GM21825 (cell line): ENCODE measurements at regions not wholly inside any gene's neighbourhood (a gene's known extent, or its start where the extent isn't known, plus 50 kb on each side); places are given as distances from the start of the nearest gene placed in this dataset.

ENCODE experiments used
- ATAC-seq: cut with Tn5 transposase; IDR thresholded peaks from one replicate; pipeline ENCODE4 v1.9.1; 2021; ENCODE audit warnings: mild to moderate bottlenecking, moderate library complexity; ENCODE audit not compliant: unreplicated experiment

GRCh38 chr3:167958141-167958540 lies 137.6 kb downstream of the GOLIM4 start:
- no peak for ATAC-seq

DNA sequence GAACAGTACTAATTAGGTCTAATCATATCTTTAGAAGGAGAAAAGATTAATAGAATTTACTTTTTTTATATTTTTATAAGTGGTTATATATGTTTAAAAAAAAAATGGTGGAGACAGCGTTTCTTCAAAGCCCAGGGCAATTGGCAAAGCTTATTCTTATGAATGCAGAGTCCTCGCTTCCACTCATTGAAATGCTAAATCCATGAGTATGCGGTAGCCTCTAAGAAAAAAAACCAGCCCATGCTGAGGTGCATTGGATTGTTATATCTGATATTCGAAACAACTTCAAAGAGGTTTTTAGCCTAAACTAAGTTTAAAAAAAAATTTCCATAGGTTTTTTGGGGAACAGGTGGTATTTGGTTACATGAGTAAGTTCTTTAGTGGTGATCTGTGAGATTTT lies 142.8 kb downstream of the GOLIM4 start:
- no peak for ATAC-seq

DNA sequence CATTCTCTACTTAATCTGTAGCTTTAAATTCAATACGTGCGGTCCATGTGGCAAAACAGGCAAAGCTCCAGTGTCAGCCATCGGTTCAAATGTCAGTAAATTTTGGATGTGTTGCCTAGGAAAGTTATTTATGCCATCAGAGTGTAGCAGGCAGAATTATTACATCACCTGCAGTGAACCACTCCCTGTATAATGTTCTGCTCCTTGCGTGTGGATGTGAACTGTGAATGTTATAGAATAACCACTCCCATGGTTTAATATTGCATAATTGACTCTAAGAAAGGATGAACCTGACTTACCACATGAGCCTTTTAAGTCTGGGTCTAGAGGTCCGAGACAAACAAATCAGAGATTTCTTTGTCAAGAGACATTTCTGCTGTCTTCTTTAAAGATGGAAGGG lies 145.5 kb downstream of the GOLIM4 start:
- no peak for ATAC-seq

- ATAC-seq, result no peak
These were observed 154.3 kb downstream of the GOLIM4 start for GRCh38 chr3:167941234-167941995.

- ATAC-seq, result no peak
These were observed 155.5 kb downstream of the GOLIM4 start for GRCh38 chr3:167940241-167940640.

GRCh38 chr3:167938516-167938915 lies 157.2 kb downstream of the GOLIM4 start:
- no peak for ATAC-seq

- no peak for ATAC-seq
These were observed 159.7 kb downstream of the GOLIM4 start for GRCh38 chr3:167936019-167936418.

GRCh38 chr3:167930453-167930852 lies 165.3 kb downstream of the GOLIM4 start:
- ATAC-seq, result no peak

- ATAC-seq, result no peak
These were observed 165.8 kb downstream of the GOLIM4 start for GRCh38 chr3:167929968-167930367.

GRCh38 chr3:167928381-167928780 lies 167.3 kb downstream of the GOLIM4 start:
- no peak for ATAC-seq

- ATAC-seq, result no peak
These were observed 175.0 kb downstream of the GOLIM4 start for GRCh38 chr3:167920747-167921146.

DNA sequence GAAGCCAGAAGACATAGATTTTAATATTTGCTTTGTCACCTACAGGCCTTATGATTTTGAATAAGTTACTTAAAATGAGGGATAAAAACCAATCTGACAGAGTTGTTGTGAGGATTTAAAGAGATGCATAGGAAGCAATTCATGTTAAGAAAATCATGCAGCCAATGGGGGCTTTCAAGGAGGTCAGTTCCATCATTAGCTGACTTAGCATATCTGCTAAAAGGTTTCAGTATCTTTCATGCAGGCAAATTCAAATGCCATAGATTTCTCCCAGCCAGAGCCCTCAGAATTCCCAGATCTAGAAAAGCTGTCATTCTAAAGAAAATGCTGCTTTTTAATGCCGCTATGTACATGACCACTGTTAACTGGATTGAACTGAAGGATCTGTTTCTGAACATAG lies 176.1 kb downstream of the GOLIM4 start:
- no peak for ATAC-seq

- ATAC-seq, result no peak
These were observed 177.0 kb downstream of the GOLIM4 start for GRCh38 chr3:167918686-167919085.

GRCh38 chr3:167918008-167918596 lies 177.6 kb downstream of the GOLIM4 start:
- ATAC-seq, result no peak

DNA sequence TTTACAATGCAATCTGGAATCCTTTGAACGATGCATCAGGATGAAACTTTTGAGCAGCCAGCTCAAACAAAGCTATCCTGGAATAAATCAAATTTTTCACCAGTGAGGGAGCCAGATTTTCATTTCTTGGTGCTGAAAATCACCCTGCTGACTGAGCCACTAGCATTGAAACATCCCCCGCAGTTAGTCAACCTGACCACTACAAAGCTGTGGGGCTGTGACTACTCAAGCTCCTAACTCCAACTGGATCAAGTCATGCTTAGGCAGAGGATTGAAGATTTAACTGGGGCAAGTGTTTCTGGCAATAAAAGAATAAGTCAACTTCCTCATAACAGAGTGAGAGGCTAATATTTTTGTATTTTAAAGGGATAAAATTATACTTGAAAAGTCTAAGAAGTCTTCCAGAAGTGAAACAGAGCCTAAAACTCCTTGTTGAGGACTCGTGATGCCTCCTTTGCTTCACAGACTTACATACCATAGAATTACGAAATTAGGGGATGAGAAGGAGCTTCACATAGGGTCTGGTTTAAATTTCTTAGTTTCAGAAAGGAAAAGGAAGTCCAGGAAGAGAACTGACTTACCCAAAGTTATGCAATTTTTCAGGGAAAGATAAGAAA lies 177.8 kb downstream of the SERPINI1 start:
- no peak for ATAC-seq

DNA sequence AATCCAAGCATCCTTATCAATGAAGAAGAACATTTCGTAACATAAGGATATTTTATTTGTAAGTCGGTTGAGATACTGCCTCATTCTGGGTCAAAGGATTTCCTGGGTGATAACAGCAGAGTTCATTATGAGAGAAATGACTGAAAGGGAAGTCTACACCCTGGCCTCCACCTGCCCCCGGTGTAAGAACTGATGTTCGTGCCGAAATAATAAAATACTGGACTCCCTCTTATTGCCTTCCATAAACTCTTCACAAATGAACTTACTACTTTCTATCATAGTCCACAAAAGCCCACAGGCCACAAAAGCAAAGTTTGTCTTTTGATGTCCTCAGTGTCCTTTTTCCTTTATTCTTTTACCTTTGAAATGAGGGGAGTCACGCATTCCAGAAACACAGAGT lies 174.4 kb downstream of the SERPINI1 start:
- ATAC-seq, result no peak

DNA sequence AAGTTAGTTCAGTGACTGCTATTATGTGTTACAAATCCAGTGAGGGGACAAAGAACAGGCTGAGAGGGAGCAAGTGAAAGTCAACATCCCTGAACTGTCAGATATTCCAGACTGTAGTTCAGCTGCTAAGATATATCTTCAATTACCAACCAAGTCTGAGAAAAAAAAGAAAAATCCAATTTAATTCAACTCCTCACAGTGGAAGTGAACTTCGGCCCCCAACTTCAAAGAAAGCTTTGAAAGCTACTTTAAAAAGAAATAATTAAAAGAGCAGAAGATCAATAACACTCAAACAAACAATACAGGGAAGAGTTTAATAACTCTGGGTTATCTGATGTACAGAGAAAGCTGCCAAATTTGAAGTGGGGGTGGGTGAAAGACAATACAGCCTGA lies 174.0 kb downstream of the SERPINI1 start:
- no peak for ATAC-seq

DNA sequence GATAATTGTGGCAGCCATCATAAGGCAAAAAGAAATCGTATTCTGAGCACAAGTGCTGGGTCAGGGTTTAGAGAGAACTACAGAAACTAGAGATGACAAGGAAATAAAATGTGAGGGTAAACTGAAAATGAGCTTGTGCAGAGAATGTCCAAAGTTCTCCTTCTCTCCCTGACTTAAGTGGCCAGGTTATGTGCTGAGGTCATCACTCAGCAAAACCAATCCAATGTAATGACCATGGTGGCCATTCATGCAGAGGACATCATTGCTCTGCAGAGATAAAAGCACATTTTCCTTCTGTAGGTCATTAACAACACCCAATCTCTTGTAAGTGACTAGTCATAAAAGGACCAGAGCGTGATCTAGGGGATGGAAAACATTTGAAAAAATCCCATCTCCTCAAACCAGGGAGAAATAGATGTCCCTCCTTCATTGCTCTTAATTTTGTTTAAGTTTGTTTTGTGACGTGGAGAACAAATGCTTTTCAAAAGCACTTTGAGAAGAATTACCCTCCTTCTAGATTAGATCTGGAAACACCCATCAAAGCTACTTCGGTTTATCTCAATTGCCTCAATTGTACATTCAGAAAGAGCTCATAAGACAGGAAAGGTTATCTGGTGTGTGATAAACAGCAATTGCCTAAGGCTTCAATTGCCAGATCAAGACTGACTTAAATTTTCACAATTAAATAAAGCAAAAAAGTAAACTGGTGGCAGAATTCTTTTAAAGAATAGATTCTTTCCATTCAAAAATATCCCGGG lies 173.4 kb downstream of the SERPINI1 start:
- no peak for ATAC-seq

DNA sequence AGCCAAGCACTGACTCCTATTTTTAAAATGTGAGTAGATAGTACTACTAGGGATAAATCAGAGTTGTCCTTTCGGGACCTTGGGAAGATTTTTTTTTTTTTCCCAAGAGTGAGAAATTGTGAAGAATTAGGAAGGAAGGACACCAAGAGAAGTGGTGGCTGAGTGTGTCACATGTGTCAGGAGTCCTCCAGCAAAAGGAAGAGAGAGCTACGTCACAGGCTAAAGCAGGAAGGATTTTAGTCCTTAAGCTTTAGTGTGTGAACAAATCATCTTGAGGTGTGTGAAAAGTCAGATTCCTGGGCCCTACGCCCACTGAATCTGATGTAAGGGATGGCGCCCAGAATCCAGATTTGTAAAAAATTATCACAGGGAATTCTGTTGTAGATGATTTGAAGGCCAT lies 172.7 kb downstream of the SERPINI1 start:
- ATAC-seq, result no peak

DNA sequence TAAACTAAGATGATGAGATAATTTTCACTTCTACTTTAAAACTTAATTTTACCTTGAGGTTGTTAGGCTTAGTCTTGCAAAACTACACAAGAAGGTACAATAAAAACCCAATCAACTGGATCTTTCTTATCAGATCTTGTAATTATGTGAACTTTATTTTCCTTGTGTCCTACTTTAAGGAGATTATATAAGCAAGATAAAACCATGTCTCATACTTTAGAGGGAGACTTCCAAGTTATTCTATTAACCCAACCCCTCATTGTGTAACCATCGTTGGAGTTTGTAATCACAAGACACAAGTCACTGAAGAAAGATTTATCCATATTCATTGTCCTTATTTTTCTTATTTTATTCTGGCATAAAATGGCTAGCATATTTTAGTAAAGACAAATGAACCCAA lies 165.6 kb downstream of the SERPINI1 start:
- no peak for ATAC-seq

DNA sequence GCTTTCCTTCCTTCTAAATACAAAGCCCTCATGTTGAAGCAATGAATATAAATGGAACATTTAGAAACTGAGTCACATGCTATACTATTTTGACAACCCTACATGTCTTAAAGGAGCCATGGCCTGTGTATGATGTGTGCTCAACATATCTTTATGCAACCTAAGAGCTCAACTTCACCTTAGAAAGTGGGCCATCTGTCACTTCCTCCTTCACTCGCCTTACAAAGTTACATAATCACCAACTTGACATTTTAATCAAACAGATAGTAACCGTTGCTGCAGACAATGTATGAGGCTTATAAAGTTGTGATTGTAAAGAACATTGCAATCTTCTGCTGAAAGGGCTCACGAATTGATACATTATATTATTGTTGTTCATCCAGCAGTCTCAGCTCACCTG lies 163.6 kb downstream of the SERPINI1 start:
- no peak for ATAC-seq

- no peak for ATAC-seq
These were observed 162.6 kb downstream of the SERPINI1 start for GRCh38 chr3:167898091-167898490.
